Trophoblast cell (in vitro differentiated cells and primary cell): ENCODE measurements at regions not wholly inside any gene's neighbourhood (a gene's known extent, or its start where the extent isn't known, plus 50 kb on each side); places are given as distances from the start of the nearest gene placed in this dataset.

ENCODE experiments used
- DNase-seq, 2 donors: peaks; one replicate each; pipeline ENCODE4 v3.0.0-alpha.2; 2016
- H2AFZ ChIP-seq: 2 replicates; pipeline ENCODE4 v1.6.1; 2013; ENCODE audit warnings: low read length, moderate library complexity, mild to moderate bottlenecking; ENCODE audit not compliant: insufficient read depth, poor library complexity
- H2AK5ac ChIP-seq: 2 replicates; pipeline ENCODE4 v1.6.1; 2013; ENCODE audit warnings: mild to moderate bottlenecking, low read length
- H2BK120ac ChIP-seq: 2 replicates; pipeline ENCODE4 v1.6.1; 2013; ENCODE audit warnings: low read length, mild to moderate bottlenecking, moderate library complexity; ENCODE audit not compliant: insufficient read depth, poor library complexity
- H2BK12ac ChIP-seq: 2 replicates; pipeline ENCODE4 v1.6.1; 2013; ENCODE audit warnings: mild to moderate bottlenecking, low read length, moderate library complexity
- H2BK5ac ChIP-seq: 2 replicates; pipeline ENCODE4 v1.6.1; 2013; ENCODE audit warnings: low read length, low read depth, moderate library complexity, mild to moderate bottlenecking; ENCODE audit not compliant: poor library complexity
- H3K14ac ChIP-seq: 2 replicates; pipeline ENCODE4 v1.6.1; 2013; ENCODE audit warnings: mild to moderate bottlenecking, low read length
- H3K18ac ChIP-seq: 2 replicates; pipeline ENCODE4 v1.6.1; 2013; ENCODE audit warnings: mild to moderate bottlenecking, low read length
- H3K23ac ChIP-seq: 2 replicates; pipeline ENCODE4 v1.6.1; 2013; ENCODE audit warnings: low read length
- H3K27ac ChIP-seq: 2 replicates; pipeline ENCODE4 v1.5.1; 2013; ENCODE audit warnings: low read depth, mild to moderate bottlenecking, inconsistent platforms, low read length, moderate library complexity
- H3K27me3 ChIP-seq: 2 replicates; pipeline ENCODE4 v1.6.1; 2013; ENCODE audit warnings: inconsistent platforms, mild to moderate bottlenecking, low read length, moderate library complexity; ENCODE audit not compliant: insufficient read depth
- H3K36me3 ChIP-seq, 2 experiments: 1 replicate in 1 of 2; 2 replicates in 1 of 2; pipeline ENCODE4 v1.6.1; 2013; ENCODE audit warnings: low read length in 2 of 2, mild to moderate bottlenecking in 2 of 2, moderate library complexity in 1 of 2; ENCODE audit not compliant: insufficient read depth in 2 of 2, control insufficient read depth in 1 of 2
- H3K4ac ChIP-seq: 2 replicates; pipeline ENCODE4 v1.6.1; 2013; ENCODE audit warnings: low read depth, mild to moderate bottlenecking, low read length, moderate library complexity
- H3K4me1 ChIP-seq, 2 experiments: 1 replicate in 1 of 2; 2 replicates in 1 of 2; pipeline ENCODE4 v1.6.1; 2013; ENCODE audit warnings: low read length in 2 of 2, mild to moderate bottlenecking in 2 of 2, moderate library complexity in 1 of 2; ENCODE audit not compliant: insufficient read depth in 2 of 2, control insufficient read depth in 1 of 2
- H3K4me2 ChIP-seq: 2 replicates; pipeline ENCODE4 v1.6.1; 2013; ENCODE audit warnings: inconsistent platforms, mild to moderate bottlenecking, low read length, moderate library complexity
- H3K4me3 ChIP-seq: 2 replicates; pipeline ENCODE4 v1.5.1; 2013; ENCODE audit warnings: mild to moderate bottlenecking, low read depth, low read length, inconsistent platforms
- H3K79me1 ChIP-seq: one replicate; pipeline ENCODE4 v1.6.1; 2013; ENCODE audit warnings: low read length
- H3K79me2 ChIP-seq: 2 replicates; pipeline ENCODE4 v1.6.1; 2013; ENCODE audit warnings: low read length, mild to moderate bottlenecking; ENCODE audit not compliant: control insufficient read depth, insufficient read depth, poor library complexity
- H3K9ac ChIP-seq: 2 replicates; pipeline ENCODE4 v1.6.1; 2013; ENCODE audit warnings: mild to moderate bottlenecking, low read length
- H3K9me3 ChIP-seq: 2 replicates; pipeline ENCODE4 v1.6.1; 2013; ENCODE audit warnings: low read depth, mild to moderate bottlenecking, control low read depth, inconsistent platforms, low read length; ENCODE audit not compliant: insufficient read depth
- H4K12ac ChIP-seq: 2 replicates; pipeline ENCODE4 v1.6.1; 2013; ENCODE audit warnings: low read depth, mild to moderate bottlenecking, low read length, moderate library complexity
- H4K8ac ChIP-seq: 2 replicates; pipeline ENCODE4 v1.6.1; 2013; ENCODE audit warnings: low read depth, mild to moderate bottlenecking, low read length, moderate library complexity
- H4K91ac ChIP-seq: one replicate; pipeline ENCODE4 v1.6.1; 2013; ENCODE audit warnings: low read depth, mild to moderate bottlenecking, low read length, moderate library complexity
- WGBS: extraction: QIAGEN DNeasy Blood & Tissue Kit; methylation state at CpG from one replicate; pipeline ENCODE4 v1.1.7; 2013; ENCODE audit warnings: missing lambda C conversion rate; ENCODE audit not compliant: insufficient read length, insufficient coverage; ENCODE audit errors: extremely low coverage; 5-methylcytosine and 5-hydroxymethylcytosine counted together

- H3K18ac ChIP-seq, result no peak overlapping the region
- no CpG with 5 or more reads among the region's 2 CpGs for WGBS
- no peak overlapping the region for H4K12ac ChIP-seq
- H3K4me3 ChIP-seq, result no peak overlapping the region
- DNase-seq, result peak in 1 of 2 donors; percentile 5
- no peaks in the 10 kb centered on the region for H3K9me3 ChIP-seq
- H3K4ac ChIP-seq, result no peak overlapping the region
- no peak overlapping the region for H2BK5ac ChIP-seq
- H4K8ac ChIP-seq, result no peak overlapping the region
- no peaks in the 10 kb centered on the region for H3K79me1 ChIP-seq
- H3K4me2 ChIP-seq, result no peak overlapping the region
- H3K9ac ChIP-seq, result no peak overlapping the region
- no peak overlapping the region for H2AK5ac ChIP-seq
- no peaks in the 10 kb centered on the region for H3K79me2 ChIP-seq
- H3K36me3 ChIP-seq, result no peaks in the 10 kb centered on the region
- H3K14ac ChIP-seq, result no peak overlapping the region
- no peak overlapping the region for H2BK120ac ChIP-seq
- H2BK12ac ChIP-seq, result no peak overlapping the region
- H3K4me1 ChIP-seq, result no peaks in the 10 kb centered on the region
- H3K23ac ChIP-seq, result no peak overlapping the region
- H2AFZ ChIP-seq, result no peak overlapping the region
- no peak overlapping the region for H3K27ac ChIP-seq
- H3K27me3 ChIP-seq, result no peaks in the 10 kb centered on the region
- H4K91ac ChIP-seq, result no peak overlapping the region
These were observed 1123.5 kb upstream of the MAP3K7 start for GRCh38 chr6:91710342-91710741.

DNA sequence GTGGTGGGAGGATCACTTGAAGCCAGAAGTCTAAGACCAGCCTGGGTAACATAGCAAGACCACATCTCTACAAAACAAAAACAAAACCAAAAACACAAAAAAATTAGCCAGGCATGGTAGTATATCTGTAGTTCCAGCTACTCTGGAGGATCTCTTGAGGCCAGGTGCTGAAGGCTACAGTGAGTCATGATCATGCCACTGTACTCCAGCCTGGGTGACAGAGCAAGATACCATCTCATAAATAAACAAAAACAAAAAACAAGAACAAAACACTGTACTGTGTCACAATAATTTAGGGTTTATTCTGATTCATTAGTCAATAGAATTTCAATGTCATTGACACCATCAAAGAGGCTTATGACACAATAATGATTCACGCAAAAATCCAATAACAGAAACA is 1121.7 kb upstream of the MAP3K7 start:
- no peak overlapping the region for H4K91ac ChIP-seq
- H3K79me2 ChIP-seq, result no peaks in the 10 kb centered on the region
- no peak overlapping the region for H4K8ac ChIP-seq
- no peaks in the 10 kb centered on the region for H3K79me1 ChIP-seq
- no peak overlapping the region for H3K4me3 ChIP-seq
- no peak overlapping the region for H2BK120ac ChIP-seq
- H3K4me1 ChIP-seq, result no peaks in the 10 kb centered on the region
- peak; percentile 11 to 77 for DNase-seq
- WGBS, result no CpG with 5 or more reads among the region's 1 CpG
- no peak overlapping the region for H3K4me2 ChIP-seq
- H2BK5ac ChIP-seq, result no peak overlapping the region
- H3K27ac ChIP-seq, result no peak overlapping the region
- no peaks in the 10 kb centered on the region for H3K27me3 ChIP-seq
- no peaks in the 10 kb centered on the region for H3K9me3 ChIP-seq
- no peak overlapping the region for H3K18ac ChIP-seq
- no peak overlapping the region for H2AK5ac ChIP-seq
- no peak overlapping the region for H3K9ac ChIP-seq
- no peak overlapping the region for H4K12ac ChIP-seq
- H3K4ac ChIP-seq, result no peak overlapping the region
- H2BK12ac ChIP-seq, result no peak overlapping the region
- no peak overlapping the region for H3K23ac ChIP-seq
- H3K36me3 ChIP-seq, result no peaks in the 10 kb centered on the region
- H3K14ac ChIP-seq, result no peak overlapping the region
- no peak overlapping the region for H2AFZ ChIP-seq

DNA sequence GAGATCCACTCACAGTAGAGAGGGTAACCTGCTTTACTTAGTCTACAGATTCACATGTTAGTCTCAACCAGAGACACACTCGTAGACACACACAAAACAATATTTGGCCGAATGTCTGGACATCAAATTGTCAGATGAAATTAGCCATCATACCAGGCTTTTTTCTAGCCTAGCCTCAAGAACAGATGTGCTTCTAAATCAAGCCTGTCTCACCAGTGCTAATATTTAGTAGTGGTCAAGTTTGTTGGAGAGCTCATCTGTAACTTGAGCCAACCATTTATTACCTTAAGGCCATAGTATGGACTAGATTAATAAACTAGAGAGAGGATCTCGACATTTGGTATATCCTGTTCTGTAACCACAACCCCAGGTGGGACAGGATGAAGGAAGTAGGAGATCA is 1118.8 kb upstream of the MAP3K7 start:
- Histone ChIP-seq H3K27ac (no peak overlapping the region), H3K4me3 (no peak overlapping the region), H2AK5ac (no peak overlapping the region), H4K12ac (no peak overlapping the region), H3K27me3 (no peaks in the 10 kb centered on the region), H3K9ac (no peak overlapping the region), H3K4me1 (no peaks in the 10 kb centered on the region), H3K9me3 (no peaks in the 10 kb centered on the region), H2BK120ac (no peak overlapping the region), H2AFZ (no peak overlapping the region), H4K8ac (no peak overlapping the region), H2BK5ac (no peak overlapping the region), H3K79me2 (no peaks in the 10 kb centered on the region), H3K36me3 (no peaks in the 10 kb centered on the region), H2BK12ac (no peak overlapping the region), H4K91ac (no peak overlapping the region), H3K14ac (no peak overlapping the region), H3K4ac (no peak overlapping the region), H3K23ac (no peak overlapping the region), H3K18ac (no peak overlapping the region), H3K79me1 (no peaks in the 10 kb centered on the region), H3K4me2 (no peak overlapping the region)
- no CpG with 5 or more reads among the region's 3 CpGs for WGBS
- DNase-seq, result no peak

GRCh38 chr6:91704531-91704930 is 1117.7 kb upstream of the MAP3K7 start:
- Histone ChIP-seq H2BK5ac (no peak overlapping the region), H3K18ac (no peak overlapping the region), H2BK12ac (no peak overlapping the region), H3K4me3 (no peak overlapping the region), H3K36me3 (no peaks in the 10 kb centered on the region), H3K9ac (no peak overlapping the region), H3K27me3 (no peaks in the 10 kb centered on the region), H2AK5ac (no peak overlapping the region), H2BK120ac (no peak overlapping the region), H4K8ac (no peak overlapping the region), H4K91ac (no peak overlapping the region), H4K12ac (no peak overlapping the region), H3K79me1 (no peaks in the 10 kb centered on the region), H3K9me3 (no peaks in the 10 kb centered on the region), H3K4me2 (no peak overlapping the region), H3K4me1 (no peaks in the 10 kb centered on the region), H3K23ac (no peak overlapping the region), H3K14ac (no peak overlapping the region), H2AFZ (no peak overlapping the region), H3K79me2 (no peaks in the 10 kb centered on the region), H3K27ac (no peak overlapping the region), H3K4ac (no peak overlapping the region)
- DNase-seq, result peak in 1 of 2 donors; percentile 64
- WGBS, result no CpG with 5 or more reads among the region's 2 CpGs
